MM.1S (cell line): ENCODE measurements at regions not wholly inside any gene's neighbourhood (a gene's known extent, or its start where the extent isn't known, plus 50 kb on each side); places are given as distances from the start of the nearest gene placed in this dataset.

Experiments used
- DNase-seq: peaks from one replicate; pipeline ENCODE4 v3.0.0-alpha.2; 2015
- H2AFZ ChIP-seq: fragments of 300-600 bp; sonication (generic); 2 replicates; pipeline ENCODE4 v1.6.0; 2016; ENCODE audit warnings: antibody characterized with exemption, low read length
- H3F3A ChIP-seq: fragments of 300-600 bp; sonication (generic); 2 replicates; pipeline ENCODE4 v1.6.1; 2016; ENCODE audit warnings: mild to moderate bottlenecking, antibody characterized with exemption, low read length, moderate library complexity, mixed read lengths; ENCODE audit not compliant: insufficient read depth
- H3K27ac ChIP-seq: fragments of 300-600 bp; sonication (generic); 2 replicates; pipeline ENCODE4 v1.5.1; 2016; ENCODE audit warnings: mild to moderate bottlenecking, low read length
- H3K27me3 ChIP-seq: fragments of 300-600 bp; sonication (generic); replicated peaks from 2 replicates; pipeline ENCODE4 v1.6.0; 2016; ENCODE audit warnings: low read length; ENCODE audit not compliant: insufficient read depth
- H3K36me3 ChIP-seq: fragments of 300-600 bp; sonication (generic); replicated peaks from 2 replicates; pipeline ENCODE4 v1.6.1; 2016; ENCODE audit warnings: mild to moderate bottlenecking, low read length, mixed read lengths; ENCODE audit not compliant: insufficient read depth
- H3K4me1 ChIP-seq: fragments of 300-600 bp; sonication (generic); 2 replicates; pipeline ENCODE4 v1.6.1; 2016; ENCODE audit warnings: low read length, mixed read lengths
- H3K4me2 ChIP-seq: fragments of 300-600 bp; sonication (generic); 2 replicates; pipeline ENCODE4 v1.6.0; 2016; ENCODE audit warnings: low read depth, low read length
- H3K4me3 ChIP-seq: fragments of 300-600 bp; sonication (generic); 2 replicates; pipeline ENCODE4 v1.5.1; 2016; ENCODE audit warnings: low read length, mixed read lengths
- H3K79me2 ChIP-seq: fragments of 300-600 bp; sonication (generic); 2 replicates; pipeline ENCODE4 v1.6.1; 2016; ENCODE audit warnings: mixed run types, low read length, mixed read lengths
- H3K9ac ChIP-seq: fragments of 300-600 bp; sonication (generic); 2 replicates; pipeline ENCODE4 v1.6.1; 2016; ENCODE audit warnings: low read length, mixed read lengths
- H3K9me2 ChIP-seq: fragments of 300-600 bp; sonication (generic); replicated peaks from 2 replicates; pipeline ENCODE4 v1.6.1; 2016; ENCODE audit warnings: mild to moderate bottlenecking, low read length, mixed read lengths; ENCODE audit not compliant: insufficient read depth
- H3K9me3 ChIP-seq: fragments of 300-600 bp; sonication (generic); replicated peaks from 2 replicates; pipeline ENCODE4 v1.6.1; 2016; ENCODE audit warnings: mild to moderate bottlenecking, low read length, mixed read lengths; ENCODE audit not compliant: insufficient read depth
- H4K20me1 ChIP-seq: fragments of 300-600 bp; sonication (generic); 2 replicates; pipeline ENCODE4 v1.6.1; 2016; ENCODE audit warnings: mild to moderate bottlenecking, low read length, moderate library complexity, mixed read lengths; ENCODE audit not compliant: insufficient read depth
- CTCF ChIP-seq: fragments of 300-600 bp; sonication (generic); IDR thresholded peaks from 2 replicates; pipeline ENCODE4 v1.5.1; 2016; ENCODE audit warnings: antibody characterized with exemption, low read length, mixed read lengths
- EZH2 ChIP-seq: fragments of 300-600 bp; sonication (generic); optimal IDR thresholded peaks from 2 replicates; pipeline ENCODE3; 2017; ENCODE audit warnings: low read depth, mild to moderate bottlenecking, antibody characterized with exemption, low read length, mixed read lengths
- EZH2phosphoT487 ChIP-seq: fragments of 300-600 bp; sonication (generic); IDR thresholded peaks from 2 replicates; pipeline ENCODE4 v1.6.1; 2018; ENCODE audit warnings: antibody characterized with exemption, low read length

DNA sequence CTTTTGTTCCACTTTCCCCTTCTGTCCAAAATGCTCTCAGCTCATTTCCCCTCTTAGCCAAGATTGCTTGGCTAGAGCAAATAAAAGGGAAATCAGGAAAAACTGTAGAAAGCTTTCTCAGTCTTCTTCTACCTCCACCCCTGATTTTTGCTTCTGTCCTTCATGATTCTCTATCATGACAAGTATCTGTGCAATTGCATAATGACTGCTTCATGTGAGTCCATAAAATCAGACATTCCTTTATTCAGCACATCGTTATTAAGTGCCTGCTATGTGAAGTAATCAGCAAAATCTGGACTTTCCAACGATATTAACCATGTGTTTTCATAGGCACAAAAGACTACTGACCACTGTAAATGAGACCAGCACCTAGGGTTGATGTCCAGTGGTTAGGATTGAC, 321.5 kb upstream of the CBLB start:
- no peaks in the 10 kb centered on the region for H4K20me1 ChIP-seq
- no peak overlapping the region for H3K4me2 ChIP-seq
- no peak for DNase-seq
- no peaks in the 10 kb centered on the region for H3K9me2 ChIP-seq
- no peaks in the 10 kb centered on the region for H3K4me1 ChIP-seq
- peaks cover 47% of the 10 kb centered on the region for H3K27me3 ChIP-seq
- no peaks in the 10 kb centered on the region for H3F3A ChIP-seq
- H3K9ac ChIP-seq: no peak overlapping the region
- no peak overlapping the region for H2AFZ ChIP-seq
- no peak for TF ChIP-seq CTCF
- no peak for TF ChIP-seq EZH2phosphoT487
- no peak for TF ChIP-seq EZH2
- no peaks in the 10 kb centered on the region for H3K9me3 ChIP-seq
- H3K4me3 ChIP-seq: no peak overlapping the region
- no peaks in the 10 kb centered on the region for H3K79me2 ChIP-seq
- no peaks in the 10 kb centered on the region for H3K36me3 ChIP-seq
- no peak overlapping the region for H3K27ac ChIP-seq

DNA sequence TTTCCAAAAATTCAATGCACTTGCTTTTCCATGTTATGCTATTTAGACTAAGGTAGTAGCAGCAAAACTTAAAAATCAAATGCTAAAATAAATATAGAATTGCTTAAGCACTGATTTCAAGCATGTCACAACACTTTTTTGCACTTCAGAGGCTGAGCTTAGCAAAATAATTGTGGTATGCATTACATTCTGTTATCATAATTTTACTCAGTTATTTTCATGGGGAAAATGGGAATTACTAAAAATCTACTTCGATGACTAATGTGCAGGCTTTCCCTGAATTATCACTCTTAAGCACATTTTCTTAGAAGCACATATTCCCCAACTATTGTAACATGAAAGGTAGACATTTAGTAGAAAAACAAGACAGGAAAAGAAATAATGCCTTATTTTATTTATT, 322.4 kb upstream of the CBLB start:
- TF ChIP-seq EZH2phosphoT487: no peak
- no peak for TF ChIP-seq EZH2
- no peak for TF ChIP-seq CTCF
- Histone ChIP-seq H3K36me3 (no peaks in the 10 kb centered on the region), H3F3A (no peaks in the 10 kb centered on the region), H3K9me3 (no peaks in the 10 kb centered on the region), H3K4me2 (no peak overlapping the region), H3K27ac (no peak overlapping the region), H3K4me3 (no peak overlapping the region), H3K4me1 (no peaks in the 10 kb centered on the region), H3K9me2 (no peaks in the 10 kb centered on the region), H3K79me2 (no peaks in the 10 kb centered on the region), H3K27me3 (peaks cover 37% of the 10 kb centered on the region), H4K20me1 (no peaks in the 10 kb centered on the region), H3K9ac (no peak overlapping the region), H2AFZ (no peak overlapping the region)
- DNase-seq: no peak

- Histone ChIP-seq H3K27me3 (peaks cover 32% of the 10 kb centered on the region; the same call in 1 of the 2 replicates), H3K27ac (no peak overlapping the region), H4K20me1 (no peaks in the 10 kb centered on the region), H2AFZ (no peak overlapping the region), H3K9me2 (no peaks in the 10 kb centered on the region), H3K9me3 (no peaks in the 10 kb centered on the region), H3K4me1 (no peaks in the 10 kb centered on the region), H3K36me3 (no peaks in the 10 kb centered on the region), H3K79me2 (no peaks in the 10 kb centered on the region), H3K4me2 (no peak overlapping the region), H3F3A (no peaks in the 10 kb centered on the region), H3K4me3 (no peak overlapping the region), H3K9ac (no peak overlapping the region)
- no peak for TF ChIP-seq CTCF
- no peak for DNase-seq
These were observed 323.1 kb upstream of the CBLB start for GRCh38 chr3:106191913-106192312.
